K562 (cell line): ENCODE measurements at regions not wholly inside any gene's neighbourhood (a gene's known extent, or its start where the extent isn't known, plus 50 kb on each side); places are given as distances from the start of the nearest gene placed in this dataset.

Experiments used
- BMI1 ChIP-seq: fragments of 150-350 bp; IDR thresholded peaks from 2 replicates; pipeline ENCODE4 v1.6.1; 2014; ENCODE audit warnings: low read length
- CHD4 ChIP-seq: fragments of 200-600 bp; sonication (generic); IDR thresholded peaks from 3 replicates; pipeline ENCODE4 v1.6.1; 2012; ENCODE audit warnings: low read depth, mild to moderate bottlenecking, mixed read lengths, low read length, inconsistent platforms; ENCODE audit not compliant: insufficient read depth, insufficient replicate concordance, poor library complexity, severe bottlenecking
- ERF ChIP-seq: fragments of 450-650 bp; formaldehyde crosslinking; IDR thresholded peaks from 2 replicates; pipeline ENCODE4 v1.4.0; 2020; ENCODE audit warnings: mild to moderate bottlenecking, mixed read lengths
- ETS2 ChIP-seq: IDR thresholded peaks from 2 replicates; pipeline ENCODE4 v1.6.1; 2016; ENCODE audit warnings: borderline replicate concordance, missing genetic modification characterization, mild to moderate bottlenecking, moderate library complexity, missing compliant biosample characterization; ENCODE audit not compliant: poor library complexity, severe bottlenecking
- MCM5 ChIP-seq: fragments of 450-650 bp; IDR thresholded peaks from 2 replicates; pipeline ENCODE4 v1.6.1; 2016; ENCODE audit warnings: low read depth
- NCOA2 ChIP-seq, 2 experiments: fragments of 450-650 bp; IDR thresholded peaks; 2 replicates each; pipeline ENCODE4 v1.6.1; 2018; ENCODE audit warnings: mild to moderate bottlenecking in 2 of 2, moderate library complexity in 1 of 2; ENCODE audit not compliant: partially characterized antibody in 2 of 2
- POLR2A ChIP-seq: fragments of 450-650 bp; conservative IDR thresholded peaks from 2 replicates; pipeline ENCODE4 v1.6.1; 2016
- ZC3H8 ChIP-seq: fragments of 450-650 bp; IDR thresholded peaks from 2 replicates; pipeline ENCODE4 v1.6.1; 2017
- ZFP1 ChIP-seq: fragments of 450-650 bp; formaldehyde crosslinking; IDR thresholded peaks from 2 replicates; pipeline ENCODE4 v1.4.0; 2020; ENCODE audit warnings: mild to moderate bottlenecking, mixed read lengths
- ZNF121 ChIP-seq: sonication (generic); formaldehyde crosslinking; conservative IDR thresholded peaks from 2 replicates; pipeline ENCODE4 v1.8.0; 2022; ENCODE audit warnings: missing genetic modification reagents
- ZNF140 ChIP-seq: fragments of 250-450 bp; sonication (Bioruptor Pico); IDR thresholded peaks from 2 replicates; pipeline ENCODE4 v1.8.0; 2021; ENCODE audit warnings: moderate library complexity, mild to moderate bottlenecking, inconsistent platforms
- TF ChIP-seq, protein P1 (sequence below): fragments of 450-650 bp; IDR thresholded peaks from 2 replicates; pipeline ENCODE4 v1.7.1; 2018; ENCODE audit warnings: mild to moderate bottlenecking, low read depth; ENCODE audit not compliant: partially characterized antibody
- TF ChIP-seq, protein P2 (sequence below): fragments of 450-650 bp; IDR thresholded peaks from 2 replicates; pipeline ENCODE4 v1.6.1; 2016; ENCODE audit warnings: borderline replicate concordance
- TF ChIP-seq, protein P3 (sequence below): fragments of 250-450 bp; sonication (Bioruptor Pico); IDR thresholded peaks from 2 replicates; pipeline ENCODE4 v1.8.0; 2022; ENCODE audit warnings: inconsistent platforms, mild to moderate bottlenecking, moderate library complexity, borderline replicate concordance
- TF ChIP-seq, protein P4 (sequence below): fragments of 200-800 bp; sonication (Bioruptor generic); IDR thresholded peaks from 2 replicates; pipeline ENCODE4 v1.6.1; 2016; ENCODE audit warnings: missing genetic modification characterization, missing compliant biosample characterization

DNA sequence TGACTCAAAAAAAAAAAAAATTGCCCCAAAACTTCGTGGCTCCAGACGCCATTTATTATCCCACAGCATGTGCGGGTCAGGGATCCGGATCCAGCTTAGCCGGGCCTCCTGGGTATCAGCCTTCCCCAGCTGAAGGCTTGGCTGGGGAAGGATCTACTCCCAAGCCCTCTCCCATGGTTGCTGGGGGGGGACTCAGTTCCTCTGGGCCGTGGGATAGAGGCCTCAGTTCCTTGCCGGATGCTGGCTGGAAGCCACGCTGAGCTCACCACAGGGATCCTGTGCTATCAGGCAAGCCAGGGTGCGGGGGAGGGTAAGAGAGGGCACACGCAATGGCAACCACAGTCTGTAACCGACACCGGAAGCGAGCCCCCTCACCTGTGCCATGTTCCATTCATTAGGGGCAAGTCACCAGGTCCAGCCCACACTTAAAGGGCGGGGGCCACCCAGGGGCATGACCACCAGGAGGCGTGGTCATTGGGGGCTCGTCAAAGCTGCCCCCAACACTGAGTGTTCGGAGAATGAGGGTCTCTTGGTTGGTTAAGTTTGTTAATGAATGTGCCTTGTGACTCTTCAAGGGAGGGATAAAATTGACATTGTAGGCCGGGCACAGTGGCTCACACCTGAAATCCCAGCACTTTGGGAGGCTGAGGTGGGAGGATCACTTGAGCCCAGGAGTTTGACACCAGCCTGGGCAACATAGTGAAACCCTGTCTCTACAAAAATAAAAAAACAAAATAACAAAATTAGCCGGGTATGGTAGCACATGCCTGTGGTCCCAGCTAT is 210.0 kb upstream of the GSE1 start (continued):
- TF ChIP-seq ETS2 (no peak), ERF (CRISPR knock-in tag) (no peak; the same call in 1 of the 2 replicates), ZC3H8 (no peak), NCOA2 (IDR thresholded peaks at IDR 0.05; ENCODE audit: partially characterized antibody in 2 of 2) (no peak), ZFP1 (CRISPR knock-in tag) (peak; percentile 47; the same call in 1 of the 2 replicates), CHD4 (peak; percentile 90), ZNF140 (no peak), BMI1 (no peak), POLR2A (no peak), ZNF121 (no peak), MCM5 (no peak)
- TF ChIP-seq, protein P1, sequence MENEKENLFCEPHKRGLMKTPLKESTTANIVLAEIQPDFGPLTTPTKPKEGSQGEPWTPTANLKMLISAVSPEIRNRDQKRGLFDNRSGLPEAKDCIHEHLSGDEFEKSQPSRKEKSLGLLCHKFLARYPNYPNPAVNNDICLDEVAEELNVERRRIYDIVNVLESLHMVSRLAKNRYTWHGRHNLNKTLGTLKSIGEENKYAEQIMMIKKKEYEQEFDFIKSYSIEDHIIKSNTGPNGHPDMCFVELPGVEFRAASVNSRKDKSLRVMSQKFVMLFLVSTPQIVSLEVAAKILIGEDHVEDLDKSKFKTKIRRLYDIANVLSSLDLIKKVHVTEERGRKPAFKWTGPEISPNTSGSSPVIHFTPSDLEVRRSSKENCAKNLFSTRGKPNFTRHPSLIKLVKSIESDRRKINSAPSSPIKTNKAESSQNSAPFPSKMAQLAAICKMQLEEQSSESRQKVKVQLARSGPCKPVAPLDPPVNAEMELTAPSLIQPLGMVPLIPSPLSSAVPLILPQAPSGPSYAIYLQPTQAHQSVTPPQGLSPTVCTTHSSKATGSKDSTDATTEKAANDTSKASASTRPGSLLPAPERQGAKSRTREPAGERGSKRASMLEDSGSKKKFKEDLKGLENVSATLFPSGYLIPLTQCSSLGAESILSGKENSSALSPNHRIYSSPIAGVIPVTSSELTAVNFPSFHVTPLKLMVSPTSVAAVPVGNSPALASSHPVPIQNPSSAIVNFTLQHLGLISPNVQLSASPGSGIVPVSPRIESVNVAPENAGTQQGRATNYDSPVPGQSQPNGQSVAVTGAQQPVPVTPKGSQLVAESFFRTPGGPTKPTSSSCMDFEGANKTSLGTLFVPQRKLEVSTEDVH, result no peak
- TF ChIP-seq, protein P2, sequence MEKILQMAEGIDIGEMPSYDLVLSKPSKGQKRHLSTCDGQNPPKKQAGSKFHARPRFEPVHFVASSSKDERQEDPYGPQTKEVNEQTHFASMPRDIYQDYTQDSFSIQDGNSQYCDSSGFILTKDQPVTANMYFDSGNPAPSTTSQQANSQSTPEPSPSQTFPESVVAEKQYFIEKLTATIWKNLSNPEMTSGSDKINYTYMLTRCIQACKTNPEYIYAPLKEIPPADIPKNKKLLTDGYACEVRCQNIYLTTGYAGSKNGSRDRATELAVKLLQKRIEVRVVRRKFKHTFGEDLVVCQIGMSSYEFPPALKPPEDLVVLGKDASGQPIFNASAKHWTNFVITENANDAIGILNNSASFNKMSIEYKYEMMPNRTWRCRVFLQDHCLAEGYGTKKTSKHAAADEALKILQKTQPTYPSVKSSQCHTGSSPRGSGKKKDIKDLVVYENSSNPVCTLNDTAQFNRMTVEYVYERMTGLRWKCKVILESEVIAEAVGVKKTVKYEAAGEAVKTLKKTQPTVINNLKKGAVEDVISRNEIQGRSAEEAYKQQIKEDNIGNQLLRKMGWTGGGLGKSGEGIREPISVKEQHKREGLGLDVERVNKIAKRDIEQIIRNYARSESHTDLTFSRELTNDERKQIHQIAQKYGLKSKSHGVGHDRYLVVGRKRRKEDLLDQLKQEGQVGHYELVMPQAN, result 0 out of 2 replicates have a peak, but pooled peaks have one; percentile 21
- TF ChIP-seq, protein P3, sequence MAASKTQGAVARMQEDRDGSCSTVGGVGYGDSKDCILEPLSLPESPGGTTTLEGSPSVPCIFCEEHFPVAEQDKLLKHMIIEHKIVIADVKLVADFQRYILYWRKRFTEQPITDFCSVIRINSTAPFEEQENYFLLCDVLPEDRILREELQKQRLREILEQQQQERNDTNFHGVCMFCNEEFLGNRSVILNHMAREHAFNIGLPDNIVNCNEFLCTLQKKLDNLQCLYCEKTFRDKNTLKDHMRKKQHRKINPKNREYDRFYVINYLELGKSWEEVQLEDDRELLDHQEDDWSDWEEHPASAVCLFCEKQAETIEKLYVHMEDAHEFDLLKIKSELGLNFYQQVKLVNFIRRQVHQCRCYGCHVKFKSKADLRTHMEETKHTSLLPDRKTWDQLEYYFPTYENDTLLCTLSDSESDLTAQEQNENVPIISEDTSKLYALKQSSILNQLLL (CRISPR knock-in tag), result no peak
- TF ChIP-seq, protein P4, sequence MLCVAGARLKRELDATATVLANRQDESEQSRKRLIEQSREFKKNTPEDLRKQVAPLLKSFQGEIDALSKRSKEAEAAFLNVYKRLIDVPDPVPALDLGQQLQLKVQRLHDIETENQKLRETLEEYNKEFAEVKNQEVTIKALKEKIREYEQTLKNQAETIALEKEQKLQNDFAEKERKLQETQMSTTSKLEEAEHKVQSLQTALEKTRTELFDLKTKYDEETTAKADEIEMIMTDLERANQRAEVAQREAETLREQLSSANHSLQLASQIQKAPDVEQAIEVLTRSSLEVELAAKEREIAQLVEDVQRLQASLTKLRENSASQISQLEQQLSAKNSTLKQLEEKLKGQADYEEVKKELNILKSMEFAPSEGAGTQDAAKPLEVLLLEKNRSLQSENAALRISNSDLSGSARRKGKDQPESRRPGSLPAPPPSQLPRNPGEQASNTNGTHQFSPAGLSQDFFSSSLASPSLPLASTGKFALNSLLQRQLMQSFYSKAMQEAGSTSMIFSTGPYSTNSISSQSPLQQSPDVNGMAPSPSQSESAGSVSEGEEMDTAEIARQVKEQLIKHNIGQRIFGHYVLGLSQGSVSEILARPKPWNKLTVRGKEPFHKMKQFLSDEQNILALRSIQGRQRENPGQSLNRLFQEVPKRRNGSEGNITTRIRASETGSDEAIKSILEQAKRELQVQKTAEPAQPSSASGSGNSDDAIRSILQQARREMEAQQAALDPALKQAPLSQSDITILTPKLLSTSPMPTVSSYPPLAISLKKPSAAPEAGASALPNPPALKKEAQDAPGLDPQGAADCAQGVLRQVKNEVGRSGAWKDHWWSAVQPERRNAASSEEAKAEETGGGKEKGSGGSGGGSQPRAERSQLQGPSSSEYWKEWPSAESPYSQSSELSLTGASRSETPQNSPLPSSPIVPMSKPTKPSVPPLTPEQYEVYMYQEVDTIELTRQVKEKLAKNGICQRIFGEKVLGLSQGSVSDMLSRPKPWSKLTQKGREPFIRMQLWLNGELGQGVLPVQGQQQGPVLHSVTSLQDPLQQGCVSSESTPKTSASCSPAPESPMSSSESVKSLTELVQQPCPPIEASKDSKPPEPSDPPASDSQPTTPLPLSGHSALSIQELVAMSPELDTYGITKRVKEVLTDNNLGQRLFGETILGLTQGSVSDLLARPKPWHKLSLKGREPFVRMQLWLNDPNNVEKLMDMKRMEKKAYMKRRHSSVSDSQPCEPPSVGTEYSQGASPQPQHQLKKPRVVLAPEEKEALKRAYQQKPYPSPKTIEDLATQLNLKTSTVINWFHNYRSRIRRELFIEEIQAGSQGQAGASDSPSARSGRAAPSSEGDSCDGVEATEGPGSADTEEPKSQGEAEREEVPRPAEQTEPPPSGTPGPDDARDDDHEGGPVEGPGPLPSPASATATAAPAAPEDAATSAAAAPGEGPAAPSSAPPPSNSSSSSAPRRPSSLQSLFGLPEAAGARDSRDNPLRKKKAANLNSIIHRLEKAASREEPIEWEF (CRISPR knock-in tag), result 0 out of 2 replicates have a peak, but pooled peaks have one; percentile 56
